Adrenal gland (tissue), 9 donors: ENCODE measurements at regions not wholly inside any gene's neighbourhood (a gene's known extent, or its start where the extent isn't known, plus 50 kb on each side); places are given as distances from the start of the nearest gene placed in this dataset.

Source experiments
- DNase-seq, 7 donors: peaks; one replicate each; pipeline ENCODE4 v3.0.0-alpha.2; 2019 to 2020
- H3K27ac ChIP-seq, 5 donors: fragments of 200-600 bp; sonication (generic) in 4 of 5; 1 replicate in 3 of 5; 2 replicates in 2 of 5; pipeline versions ENCODE4 v1.5.1 to v1.8.0; 2016 to 2020; ENCODE audit warnings: mild to moderate bottlenecking in 1 of 5
- H3K27me3 ChIP-seq: fragments of 200-600 bp; 2 replicates; pipeline ENCODE4 v1.8.0; 2021
- H3K36me3 ChIP-seq, 2 donors: fragments of 200-600 bp; replicated peaks in 1 of 2; 1 replicate in 1 of 2; 2 replicates in 1 of 2; pipeline versions ENCODE4 v1.5.1 to v1.8.0; 2018 to 2022
- H3K4me1 ChIP-seq, 2 donors: fragments of 200-600 bp; replicated peaks in 1 of 2; 1 replicate in 1 of 2; 2 replicates in 1 of 2; pipeline versions ENCODE4 v1.5.1 to v1.8.0; 2018 to 2021
- H3K4me3 ChIP-seq, 4 donors: fragments of 200-600 bp; sonication (generic) in 3 of 4; one replicate each; pipeline ENCODE4 v1.5.1; 2016 to 2018
- H3K9me3 ChIP-seq, 3 donors: fragments of 200-600 bp; sonication (generic) in 1 of 3; replicated peaks in 1 of 3; 1 replicate in 2 of 3; 2 replicates in 1 of 3; pipeline versions ENCODE4 v1.5.1 to v1.8.0; 2016 to 2021
- CTCF ChIP-seq, 6 experiments: fragments of 450-650 bp in 4 of 6; fragments of 200-600 bp in 2 of 6; sonication (generic) in 1 of 6; IDR thresholded peaks; 1 replicate in 5 of 6; 2 replicates in 1 of 6; pipeline versions ENCODE4 v1.5.1 to v1.8.0; 2016 to 2021; ENCODE audit warnings: antibody characterized with exemption in 6 of 6, mild to moderate bottlenecking in 2 of 6, moderate library complexity in 1 of 6
- POLR2A ChIP-seq, 2 donors: fragments of 450-650 bp; IDR thresholded peaks; one replicate each; pipeline ENCODE4 v1.6.1; 2017; ENCODE audit warnings: antibody characterized with exemption in 2 of 2, mild to moderate bottlenecking in 2 of 2, moderate library complexity in 1 of 2
- whole genome bisulfite sequencing, 4 donors: extraction: QIAGEN DNeasy Blood & Tissue Kit in 2 of 4; methylation state at CpG; one replicate each; pipeline versions ENCODE4 v1.1.5 to v1.1.7; 2013 to 2017; 5-methylcytosine and 5-hydroxymethylcytosine counted together
- intact Hi-C, 2 donors: fragments of 100-400 bp; cut with DNase I; formaldehyde crosslinking; loops; one replicate each; pipeline versions ENCODE4 v1.14.1 to v1.15.0; 2022 to 2023
- donor health status: healthy with polysubstance abuse.
- donor health status: Bipolar disorder and iron deficiency.
- donor health status: DM: yes; HTN: yes; CAD: no.
- donor health status: DM: no; HTN: no; CAD: no.
- donor health status: DM: no; HTN: no; CAD: no.

GRCh38 chr3:144821583-144821982 lies 850.0 kb downstream of the DIPK2A start:
- Histone ChIP-seq H3K27me3 (no peaks in the 10 kb centered on the region), H3K4me3 (no peak overlapping the region), H3K4me1 (no peaks in the 10 kb centered on the region), H3K27ac (no peak overlapping the region), H3K36me3 (no peaks in the 10 kb centered on the region), H3K9me3 (no peaks in the 10 kb centered on the region)
- 67 to 85% (median 71%) methylated on average over 1 of the region's 1 CpG for WGBS, 4 donors
- no peak for DNase-seq
- intact Hi-C loops: no loop called here
- TF ChIP-seq CTCF (IDR thresholded peaks at IDR 0.05): no peak
- no peak for TF ChIP-seq POLR2A (IDR thresholded peaks at IDR 0.05)

DNA sequence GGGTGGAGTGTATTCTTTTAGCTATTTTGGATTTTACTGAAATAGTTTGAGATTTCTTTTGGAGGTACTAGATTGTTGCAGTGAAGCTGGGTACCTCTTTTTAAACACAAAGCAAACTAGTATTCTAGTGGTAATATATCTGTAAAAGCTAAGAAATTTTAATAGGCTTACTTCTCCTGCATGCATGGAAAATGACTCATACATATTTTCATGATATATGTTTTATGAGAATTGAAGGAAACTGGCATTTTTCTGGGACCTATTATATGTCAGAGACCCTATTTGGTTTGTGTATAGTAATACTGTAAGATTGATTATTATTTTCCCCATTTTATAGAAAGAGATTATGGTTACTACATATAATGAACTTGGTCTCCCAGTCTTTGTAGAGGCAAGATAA lies 851.0 kb downstream of the DIPK2A start:
- Histone ChIP-seq H3K4me3 (no peak overlapping the region), H3K27ac (no peak overlapping the region), H3K9me3 (no peaks in the 10 kb centered on the region), H3K36me3 (no peaks in the 10 kb centered on the region), H3K27me3 (no peaks in the 10 kb centered on the region), H3K4me1 (no peaks in the 10 kb centered on the region)
- no peak for TF ChIP-seq POLR2A (IDR thresholded peaks at IDR 0.05)
- no peak for DNase-seq
- intact Hi-C loops: no loop called here

DNA sequence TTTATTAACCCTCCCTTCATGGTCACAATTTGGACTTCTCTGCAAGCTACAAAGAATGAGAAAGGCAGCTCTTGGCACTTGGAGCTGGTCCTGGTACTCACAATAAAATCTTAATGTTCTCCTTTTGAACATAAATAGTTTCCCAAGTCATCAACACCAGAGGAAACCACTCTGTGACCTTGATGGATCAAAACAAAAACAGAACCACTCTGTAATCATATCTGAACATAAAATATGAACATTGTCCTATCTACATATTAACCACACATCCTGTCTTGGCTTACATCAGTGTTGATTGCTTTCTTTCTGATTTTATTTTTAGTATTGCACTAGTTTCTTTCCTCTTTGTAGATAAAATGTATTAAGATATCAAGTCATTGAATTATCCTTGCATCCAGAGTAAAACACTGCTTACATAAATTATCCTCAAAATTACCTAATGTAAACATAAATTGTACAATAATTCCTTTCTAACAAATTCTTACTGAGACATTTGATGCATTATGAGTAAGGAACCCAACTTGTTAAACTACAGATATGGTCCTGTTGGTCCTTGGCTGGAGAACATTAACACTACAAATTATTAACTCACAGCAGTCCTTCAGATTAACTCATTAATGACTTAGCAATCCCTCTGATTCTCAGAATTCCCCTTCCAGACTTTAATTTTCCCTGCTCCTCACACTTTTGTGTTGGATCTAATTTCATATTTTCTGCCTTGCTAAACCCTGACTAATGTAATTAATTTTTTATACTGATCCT lies 860.5 kb downstream of the DIPK2A start:
- TF ChIP-seq POLR2A (IDR thresholded peaks at IDR 0.05): no peak
- Histone ChIP-seq H3K36me3 (no peaks in the 10 kb centered on the region), H3K27ac (no peak overlapping the region), H3K9me3 (no peaks in the 10 kb centered on the region), H3K4me3 (no peak overlapping the region), H3K4me1 (no peaks in the 10 kb centered on the region), H3K27me3 (no peaks in the 10 kb centered on the region)
- no peak for DNase-seq
- intact Hi-C loops: no loop called here

GRCh38 chr3:144839991-144840390 lies 868.4 kb downstream of the DIPK2A start:
- Histone ChIP-seq H3K4me3 (no peak overlapping the region), H3K36me3 (no peaks in the 10 kb centered on the region), H3K27ac (no peak overlapping the region), H3K4me1 (no peaks in the 10 kb centered on the region), H3K27me3 (no peaks in the 10 kb centered on the region), H3K9me3 (peaks cover 0 to 3% (median 0%) of the 10 kb centered on the region in 3 donors)
- TF ChIP-seq CTCF (IDR thresholded peaks at IDR 0.05) (no peak), POLR2A (IDR thresholded peaks at IDR 0.05) (no peak)
- intact Hi-C loops: no loop called here
- DNase-seq: no peak
- WGBS, 4 donors: 73 to 81% (median 78%) methylated on average over 2 of the region's 2 CpGs

- DNase-seq: no peak
- no peaks in the 10 kb centered on the region for H3K36me3 ChIP-seq
- H3K4me3 ChIP-seq: no peak overlapping the region
- no peak overlapping the region for H3K27ac ChIP-seq
- H3K4me1 ChIP-seq: no peaks in the 10 kb centered on the region
- intact Hi-C loops: no loop called here
- 19 to 48% (median 36%) methylated on average over 1 of the region's 1 CpG for WGBS, 4 donors
- H3K27me3 ChIP-seq: no peaks in the 10 kb centered on the region
- TF ChIP-seq POLR2A (IDR thresholded peaks at IDR 0.05): no peak
- no peak for TF ChIP-seq CTCF (IDR thresholded peaks at IDR 0.05)
- H3K9me3 ChIP-seq: peaks cover 0 to 3% (median 0%) of the 10 kb centered on the region in 3 donors
Observed at GRCh38 chr3:144840866-144841265, 869.2 kb downstream of the DIPK2A start.
